ENCODE measurements at regions not wholly inside any gene's neighbourhood (a gene's known extent, or its start where the extent isn't known, plus 50 kb on each side); places are given as distances from the start of the nearest gene placed in this dataset.
"Not testable (repeated sequence)": the region's sequence is repeated elsewhere in the genome, so short reads cannot be mapped to it uniquely, and the experiment has no call there.

- no peak for DNase-seq (ENCODE audit: low read depth in 3 of 3)
Observed at GRCh38 chr4:13762130-13762529, 134.6 kb upstream of the BOD1L1 start.

GRCh38 chr4:13763707-13764106 is 136.2 kb upstream of the BOD1L1 start:
- no peak for DNase-seq (ENCODE audit: low read depth in 3 of 3)

GRCh38 chr4:13765539-13765938 is 138.0 kb upstream of the BOD1L1 start:
- DNase-seq (ENCODE audit: low read depth in 3 of 3): no peak

- no peak for DNase-seq (ENCODE audit: low read depth in 3 of 3)
Observed at GRCh38 chr4:13766761-13767540, 139.4 kb upstream of the BOD1L1 start.

GRCh38 chr4:13777341-13777740 is 149.8 kb upstream of the BOD1L1 start:
- DNase-seq (ENCODE audit: low read depth in 3 of 3): no peak

- no peak for DNase-seq (ENCODE audit: low read depth in 3 of 3)
Observed at GRCh38 chr4:13778367-13778766, 150.8 kb upstream of the BOD1L1 start.

GRCh38 chr4:13782231-13782630 is 154.7 kb upstream of the BOD1L1 start:
- DNase-seq (ENCODE audit: low read depth in 3 of 3): no peak

GRCh38 chr4:13783800-13784411 is 156.4 kb upstream of the BOD1L1 start:
- no peak for DNase-seq (ENCODE audit: low read depth in 3 of 3)

- DNase-seq (ENCODE audit: low read depth in 3 of 3): no peak
Observed at GRCh38 chr4:13793020-13793710, 165.6 kb upstream of the BOD1L1 start.

- DNase-seq (ENCODE audit: low read depth in 3 of 3): no peak
Observed at GRCh38 chr4:13794819-13795565, 167.5 kb upstream of the BOD1L1 start.

- DNase-seq (ENCODE audit: low read depth in 3 of 3): no peak
Observed at GRCh38 chr4:13797061-13797460, 169.5 kb upstream of the BOD1L1 start.

- DNase-seq (ENCODE audit: low read depth in 3 of 3): no peak
Observed at GRCh38 chr4:13815231-13815630, 187.7 kb upstream of the BOD1L1 start.

- DNase-seq (ENCODE audit: low read depth in 3 of 3): no peak
Observed at GRCh38 chr4:13816472-13816871, 188.9 kb upstream of the BOD1L1 start.

- no peak for DNase-seq (ENCODE audit: low read depth in 3 of 3)
Observed at GRCh38 chr4:13821522-13821921, 194.0 kb upstream of the BOD1L1 start.

GRCh38 chr4:13825822-13826221 is 198.3 kb upstream of the BOD1L1 start:
- not testable (repeated sequence) for DNase-seq (ENCODE audit: low read depth in 3 of 3)

- no peak for DNase-seq (ENCODE audit: low read depth in 3 of 3)
Observed at GRCh38 chr4:13829457-13829856, 201.9 kb upstream of the BOD1L1 start.

- DNase-seq (ENCODE audit: low read depth in 3 of 3): no peak
Observed at GRCh38 chr4:13830449-13830848, 202.9 kb upstream of the BOD1L1 start.

- no peak for DNase-seq (ENCODE audit: low read depth in 3 of 3)
Observed at GRCh38 chr4:13833171-13833804, 205.8 kb upstream of the BOD1L1 start.

GRCh38 chr4:13836946-13837912 is 209.7 kb upstream of the BOD1L1 start:
- no peak for DNase-seq (ENCODE audit: low read depth in 3 of 3)

GRCh38 chr4:13840502-13841190 is 213.1 kb upstream of the BOD1L1 start:
- no peak for DNase-seq (ENCODE audit: low read depth in 3 of 3)

Measured in stimulated activated CD4-positive, alpha-beta T cell treated with anti-CD3 and anti-CD28 coated beads, TNF-alpha, amount 100 ng/mL, for 4 hours (primary cell).